ENCODE measurements at regions not wholly inside any gene's neighbourhood (a gene's known extent, or its start where the extent isn't known, plus 50 kb on each side); places are given as distances from the start of the nearest gene placed in this dataset.

GRCh38 chr17:22300177-22300576 lies 607.9 kb downstream of the KCNJ18 start:
- H2AFZ ChIP-seq (ENCODE audit: low read depth, low read length), result no peak overlapping the region
- H4K20me1 ChIP-seq (ENCODE audit: insufficient read depth), result no peaks in the 10 kb centered on the region
- no peak overlapping the region for H3K9ac ChIP-seq (ENCODE audit: low read length)
- H3K4me2 ChIP-seq (ENCODE audit: low read length), result no peak overlapping the region
- no peaks in the 10 kb centered on the region for H3F3A ChIP-seq (ENCODE audit: insufficient read depth, low read length, poor library complexity, severe bottlenecking)
- TF ChIP-seq TAF1 (IDR thresholded peaks at IDR 0.05; ENCODE audit: low read depth) (no peak), SMC3 (conservative IDR thresholded peaks at IDR 0.05; ENCODE audit: poor library complexity) (no peak), RAD21 (conservative IDR thresholded peaks at IDR 0.05) (no peak), CTCF (IDR thresholded peaks at IDR 0.05; ENCODE audit: poor library complexity, severe bottlenecking) (no peak), EZH2 (IDR thresholded peaks at IDR 0.05; ENCODE audit: borderline replicate concordance, insufficient read depth, low read length, poor library complexity, severe bottlenecking) (no peak), EP300 (conservative IDR thresholded peaks at IDR 0.05; ENCODE audit: poor library complexity, severe bottlenecking) (no peak)
- H3K27me3 ChIP-seq (ENCODE audit: insufficient read depth, low read depth, low read length), result no peaks in the 10 kb centered on the region
- no peaks in the 10 kb centered on the region for H3K79me2 ChIP-seq (replicated peaks; ENCODE audit: insufficient read depth, low read length)
- no peak overlapping the region for H3K27ac ChIP-seq (ENCODE audit: low read length)
- H3K9me2 ChIP-seq (ENCODE audit: insufficient read depth, low read length), result no peaks in the 10 kb centered on the region
- no peaks in the 10 kb centered on the region for H3K36me3 ChIP-seq (ENCODE audit: insufficient read depth, low read length)
- no peak overlapping the region for H3K4me3 ChIP-seq (ENCODE audit: low read length)
- H3K9me3 ChIP-seq (ENCODE audit: low read length), result peaks cover 10% of the 10 kb centered on the region

- Histone ChIP-seq H3K79me2 (replicated peaks; ENCODE audit: insufficient read depth, low read length) (no peaks in the 10 kb centered on the region), H3K9me3 (ENCODE audit: low read length) (peaks cover 10% of the 10 kb centered on the region), H3K9ac (ENCODE audit: low read length) (no peak overlapping the region), H4K20me1 (ENCODE audit: insufficient read depth) (no peaks in the 10 kb centered on the region), H2AFZ (ENCODE audit: low read depth, low read length) (no peak overlapping the region), H3K27me3 (ENCODE audit: insufficient read depth, low read depth, low read length) (no peaks in the 10 kb centered on the region), H3K4me2 (ENCODE audit: low read length) (no peak overlapping the region), H3K4me3 (ENCODE audit: low read length) (no peak overlapping the region), H3F3A (ENCODE audit: insufficient read depth, low read length, poor library complexity, severe bottlenecking) (no peaks in the 10 kb centered on the region), H3K27ac (ENCODE audit: low read length) (no peak overlapping the region), H3K9me2 (ENCODE audit: insufficient read depth, low read length) (no peaks in the 10 kb centered on the region), H3K36me3 (ENCODE audit: insufficient read depth, low read length) (no peaks in the 10 kb centered on the region)
- TF ChIP-seq REST (IDR thresholded peaks at IDR 0.05; ENCODE audit: borderline replicate concordance), result no peak
- no peak for TF ChIP-seq MXI1 (conservative IDR thresholded peaks at IDR 0.05; ENCODE audit: poor library complexity, severe bottlenecking)
- TF ChIP-seq TAF1 (IDR thresholded peaks at IDR 0.05; ENCODE audit: low read depth), result no peak
- TF ChIP-seq POLR2AphosphoS5 (IDR thresholded peaks at IDR 0.05), result no peak
- TF ChIP-seq EP300 (conservative IDR thresholded peaks at IDR 0.05; ENCODE audit: poor library complexity, severe bottlenecking), result no peak
- no peak for TF ChIP-seq RAD21 (conservative IDR thresholded peaks at IDR 0.05)
- TF ChIP-seq CTCF (IDR thresholded peaks at IDR 0.05; ENCODE audit: poor library complexity, severe bottlenecking), result no peak
- TF ChIP-seq EZH2 (IDR thresholded peaks at IDR 0.05; ENCODE audit: borderline replicate concordance, insufficient read depth, low read length, poor library complexity, severe bottlenecking), result no peak
- no peak for TF ChIP-seq SMC3 (conservative IDR thresholded peaks at IDR 0.05; ENCODE audit: poor library complexity)
Measured at GRCh38 chr17:22300731-22301352, 608.5 kb downstream of the KCNJ18 start.
